Thyroid gland (tissue), 4 donors: ENCODE measurements at regions not wholly inside any gene's neighbourhood (a gene's known extent, or its start where the extent isn't known, plus 50 kb on each side); places are given as distances from the start of the nearest gene placed in this dataset.
"Not testable (repeated sequence)": the region's sequence is repeated elsewhere in the genome, so short reads cannot be mapped to it uniquely, and the experiment has no call there.

ENCODE experiments used
- DNase-seq, 2 donors: peaks; one replicate each; pipeline ENCODE4 v3.0.0-alpha.2; 2019
- H3K27ac ChIP-seq, 3 donors: fragments of 200-600 bp; sonication (generic); 1 replicate in 2 of 3; 2 replicates in 1 of 3; pipeline ENCODE4 v1.5.1; 2016 to 2019; ENCODE audit warnings: mild to moderate bottlenecking in 1 of 3, moderate library complexity in 1 of 3
- H3K27me3 ChIP-seq: fragments of 200-600 bp; sonication (generic); one replicate; pipeline ENCODE4 v1.5.1; 2019
- H3K36me3 ChIP-seq, 2 donors: fragments of 200-600 bp; sonication (generic); one replicate each; pipeline ENCODE4 v1.5.1; 2016 to 2019
- H3K4me1 ChIP-seq, 2 donors: fragments of 200-600 bp; sonication (generic); one replicate each; pipeline ENCODE4 v1.5.1; 2017 to 2019
- H3K4me3 ChIP-seq, 3 donors: fragments of 200-600 bp; sonication (generic); replicated peaks in 1 of 3; 1 replicate in 2 of 3; 2 replicates in 1 of 3; pipeline ENCODE4 v1.5.1; 2016; ENCODE audit warnings: mild to moderate bottlenecking in 1 of 3
- H3K9me3 ChIP-seq: fragments of 200-600 bp; sonication (generic); one replicate; pipeline ENCODE4 v1.5.1; 2017
- POLR2A ChIP-seq, 2 donors: fragments of 450-650 bp; IDR thresholded peaks; one replicate each; pipeline ENCODE4 v1.6.1; 2017; ENCODE audit warnings: antibody characterized with exemption in 2 of 2, mild to moderate bottlenecking in 2 of 2, moderate library complexity in 1 of 2
- WGBS, 2 donors: methylation state at CpG; one replicate each; pipeline ENCODE4 v1.1.5; 2017; 5-methylcytosine and 5-hydroxymethylcytosine counted together
- intact Hi-C: fragments of 100-400 bp; cut with DNase I; formaldehyde crosslinking; loops from one replicate; pipeline ENCODE4 v1.15.1; 2023
- TF ChIP-seq, protein P1 (sequence below), 6 experiments: fragments of 200-600 bp in 3 of 6; fragments of 450-650 bp in 3 of 6; sonication (generic) in 3 of 6; IDR thresholded peaks; one replicate each; pipeline ENCODE4 v1.5.1; 2016 to 2019; ENCODE audit warnings: antibody characterized with exemption in 6 of 6, mild to moderate bottlenecking in 2 of 6, inconsistent platforms in 1 of 6, moderate library complexity in 1 of 6

- Histone ChIP-seq H3K27ac (no peak overlapping the region), H3K27me3 (no peaks in the 10 kb centered on the region), H3K4me3 (no peak overlapping the region), H3K9me3 (no peaks in the 10 kb centered on the region), H3K4me1 (no peaks in the 10 kb centered on the region), H3K36me3 (no peaks in the 10 kb centered on the region)
- intact Hi-C loops, result no loop called here
- DNase-seq, result no peak
- WGBS, 2 donors, result 75 to 93% methylated on average over 4 to 7 of the region's 7 CpGs
- TF ChIP-seq POLR2A (IDR thresholded peaks at IDR 0.05), result no peak
- TF ChIP-seq, protein P1, sequence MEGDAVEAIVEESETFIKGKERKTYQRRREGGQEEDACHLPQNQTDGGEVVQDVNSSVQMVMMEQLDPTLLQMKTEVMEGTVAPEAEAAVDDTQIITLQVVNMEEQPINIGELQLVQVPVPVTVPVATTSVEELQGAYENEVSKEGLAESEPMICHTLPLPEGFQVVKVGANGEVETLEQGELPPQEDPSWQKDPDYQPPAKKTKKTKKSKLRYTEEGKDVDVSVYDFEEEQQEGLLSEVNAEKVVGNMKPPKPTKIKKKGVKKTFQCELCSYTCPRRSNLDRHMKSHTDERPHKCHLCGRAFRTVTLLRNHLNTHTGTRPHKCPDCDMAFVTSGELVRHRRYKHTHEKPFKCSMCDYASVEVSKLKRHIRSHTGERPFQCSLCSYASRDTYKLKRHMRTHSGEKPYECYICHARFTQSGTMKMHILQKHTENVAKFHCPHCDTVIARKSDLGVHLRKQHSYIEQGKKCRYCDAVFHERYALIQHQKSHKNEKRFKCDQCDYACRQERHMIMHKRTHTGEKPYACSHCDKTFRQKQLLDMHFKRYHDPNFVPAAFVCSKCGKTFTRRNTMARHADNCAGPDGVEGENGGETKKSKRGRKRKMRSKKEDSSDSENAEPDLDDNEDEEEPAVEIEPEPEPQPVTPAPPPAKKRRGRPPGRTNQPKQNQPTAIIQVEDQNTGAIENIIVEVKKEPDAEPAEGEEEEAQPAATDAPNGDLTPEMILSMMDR (IDR thresholded peaks at IDR 0.05), result no peak
Measured at GRCh38 chr10:124242365-124242764, 149.0 kb upstream of the CHST15 start.

GRCh38 chr10:124241510-124241909 is 148.1 kb upstream of the CHST15 start:
- DNase-seq, H3K27me3 ChIP-seq, H3K27ac ChIP-seq, H3K36me3 ChIP-seq, H3K4me3 ChIP-seq, intact Hi-C loops, H3K9me3 ChIP-seq, H3K4me1 ChIP-seq: not testable (repeated sequence)
- 92 to 93% methylated on average over 5 of the region's 5 CpGs for WGBS, 2 donors

GRCh38 chr10:124240839-124241291 is 147.5 kb upstream of the CHST15 start:
- TF ChIP-seq, protein P1 (IDR thresholded peaks at IDR 0.05), result no peak
- no peak for TF ChIP-seq POLR2A (IDR thresholded peaks at IDR 0.05)
- no peaks in the 10 kb centered on the region for H3K36me3 ChIP-seq
- 71 to 74% methylated on average over 16 to 17 of the region's 17 CpGs for WGBS, 2 donors
- no peaks in the 10 kb centered on the region for H3K4me1 ChIP-seq
- no peak overlapping the region for H3K27ac ChIP-seq
- H3K4me3 ChIP-seq, result no peak overlapping the region
- H3K9me3 ChIP-seq, result no peaks in the 10 kb centered on the region
- intact Hi-C loops, result no loop called here
- DNase-seq, result no peak
- no peaks in the 10 kb centered on the region for H3K27me3 ChIP-seq

- Histone ChIP-seq H3K4me1 (no peaks in the 10 kb centered on the region), H3K36me3 (no peaks in the 10 kb centered on the region), H3K27ac (no peak overlapping the region), H3K4me3 (no peak overlapping the region), H3K27me3 (no peaks in the 10 kb centered on the region), H3K9me3 (no peaks in the 10 kb centered on the region)
- TF ChIP-seq, protein P1 (IDR thresholded peaks at IDR 0.05), result no peak
- TF ChIP-seq POLR2A (IDR thresholded peaks at IDR 0.05), result no peak
- DNase-seq, result no peak
- WGBS, 2 donors, result 74 to 85% methylated on average over 12 of the region's 13 CpGs
- intact Hi-C loops, result no loop called here
Measured at GRCh38 chr10:124239696-124240095, 146.3 kb upstream of the CHST15 start.

DNA sequence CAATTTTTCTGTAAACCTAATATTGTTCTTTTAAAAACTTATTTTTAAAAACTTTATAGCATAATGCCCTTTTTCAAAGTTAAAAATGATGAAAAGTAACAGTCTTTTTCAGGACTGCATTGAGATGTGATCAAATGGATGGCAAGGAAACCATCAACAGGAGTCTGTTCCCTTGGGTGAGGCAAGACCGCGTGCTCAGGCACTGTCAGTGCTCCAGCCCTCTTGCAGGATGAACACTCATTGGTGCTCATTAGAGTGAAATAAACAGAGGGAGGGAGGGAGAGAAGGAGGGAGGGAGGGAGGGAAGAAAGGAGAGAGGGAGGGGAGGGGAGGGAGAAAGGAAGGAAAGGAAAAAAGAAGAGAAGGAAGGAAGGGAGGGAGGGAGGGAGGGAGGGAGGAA is 145.7 kb upstream of the CHST15 start:
- H3K36me3 ChIP-seq, result no peaks in the 10 kb centered on the region
- intact Hi-C loops, result no loop called here
- no peak overlapping the region for H3K27ac ChIP-seq
- H3K27me3 ChIP-seq, result no peaks in the 10 kb centered on the region
- DNase-seq, result no peak
- WGBS, 2 donors, result 26 to 44% methylated on average over 2 of the region's 2 CpGs
- H3K4me1 ChIP-seq, result no peaks in the 10 kb centered on the region
- no peaks in the 10 kb centered on the region for H3K9me3 ChIP-seq
- H3K4me3 ChIP-seq, result no peak overlapping the region
- TF ChIP-seq, protein P1 (IDR thresholded peaks at IDR 0.05), result no peak
- TF ChIP-seq POLR2A (IDR thresholded peaks at IDR 0.05), result no peak

GRCh38 chr10:124238367-124238766 is 145.0 kb upstream of the CHST15 start:
- TF ChIP-seq POLR2A (IDR thresholded peaks at IDR 0.05), result no peak
- TF ChIP-seq, protein P1 (IDR thresholded peaks at IDR 0.05), result no peak
- no peaks in the 10 kb centered on the region for H3K9me3 ChIP-seq
- no peaks in the 10 kb centered on the region for H3K27me3 ChIP-seq
- 83 to 86% methylated on average over 8 of the region's 8 CpGs for WGBS, 2 donors
- no peaks in the 10 kb centered on the region for H3K36me3 ChIP-seq
- DNase-seq, result no peak
- intact Hi-C loops, result no loop called here
- no peak overlapping the region for H3K4me3 ChIP-seq
- no peak overlapping the region for H3K27ac ChIP-seq
- H3K4me1 ChIP-seq, result no peaks in the 10 kb centered on the region
